Stomach (tissue), 4 donors: ENCODE measurements at regions not wholly inside any gene's neighbourhood (a gene's known extent, or its start where the extent isn't known, plus 50 kb on each side); places are given as distances from the start of the nearest gene placed in this dataset.

Experiments
- CTCF ChIP-seq, 7 experiments: fragments of 450-650 bp in 4 of 7; fragments of 200-600 bp in 3 of 7; sonication (generic) in 3 of 7; IDR thresholded peaks; one replicate each; pipeline ENCODE4 v1.5.1; 2016 to 2019; ENCODE audit warnings: antibody characterized with exemption in 7 of 7, control low read depth in 2 of 7, mild to moderate bottlenecking in 1 of 7
- POLR2AphosphoS5 ChIP-seq, 3 donors: sonication (generic); formaldehyde crosslinking; IDR thresholded peaks; one replicate each; pipeline ENCODE4 v1.6.1; 2016; ENCODE audit warnings: antibody characterized with exemption in 3 of 3

- TF ChIP-seq CTCF (IDR thresholded peaks at IDR 0.05) (no peak), POLR2AphosphoS5 (IDR thresholded peaks at IDR 0.05) (no peak)
Observed at GRCh38 chr18:60157810-60158209, 214.8 kb downstream of the MC4R start.
